GM13976 (cell line): ENCODE measurements at regions not wholly inside any gene's neighbourhood (a gene's known extent, or its start where the extent isn't known, plus 50 kb on each side); places are given as distances from the start of the nearest gene placed in this dataset.

Experiments
- DNase-seq: peaks from one replicate; pipeline ENCODE4 v3.0.0; 2012; ENCODE audit warnings: low spot score
- CTCF ChIP-seq: IDR thresholded peaks from 2 replicates; pipeline ENCODE4 v1.5.1; 2012; ENCODE audit warnings: borderline replicate concordance, mild to moderate bottlenecking; ENCODE audit not compliant: insufficient read depth; ENCODE audit errors: extremely low read depth, missing control alignments, control extremely low read depth
- in situ Hi-C: fragments of 300-500 bp; cut with MboI; formaldehyde crosslinking; loops from one replicate; pipeline ENCODE4 v1.12.0; 2022; ENCODE audit warnings: low sequenced_read_pairs, mixed read lengths, inconsistent platforms; ENCODE audit not compliant: unreplicated experiment

DNA sequence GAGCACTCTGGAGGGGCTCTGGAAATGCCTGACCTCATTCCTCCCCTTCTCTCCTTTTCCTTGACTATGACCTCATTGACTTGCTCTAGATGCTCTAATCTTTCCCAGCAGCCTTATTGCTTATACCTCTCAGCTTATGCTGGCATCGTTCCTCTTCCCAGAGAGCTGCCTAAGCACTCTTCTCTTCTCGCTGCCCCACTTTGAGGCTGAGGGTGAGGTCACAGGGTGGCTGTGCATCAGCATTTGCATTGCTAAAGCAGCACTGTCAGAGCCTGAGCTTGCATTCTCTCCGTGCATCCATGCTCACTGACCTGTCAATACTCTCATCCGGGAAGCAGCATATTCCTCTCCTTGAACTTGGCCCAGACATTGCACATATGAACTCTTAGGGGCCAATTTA is 96.4 kb upstream of the NTRK2 start:
- no peak for DNase-seq
- in situ Hi-C loops = no loop called here
- TF ChIP-seq CTCF = no peak

DNA sequence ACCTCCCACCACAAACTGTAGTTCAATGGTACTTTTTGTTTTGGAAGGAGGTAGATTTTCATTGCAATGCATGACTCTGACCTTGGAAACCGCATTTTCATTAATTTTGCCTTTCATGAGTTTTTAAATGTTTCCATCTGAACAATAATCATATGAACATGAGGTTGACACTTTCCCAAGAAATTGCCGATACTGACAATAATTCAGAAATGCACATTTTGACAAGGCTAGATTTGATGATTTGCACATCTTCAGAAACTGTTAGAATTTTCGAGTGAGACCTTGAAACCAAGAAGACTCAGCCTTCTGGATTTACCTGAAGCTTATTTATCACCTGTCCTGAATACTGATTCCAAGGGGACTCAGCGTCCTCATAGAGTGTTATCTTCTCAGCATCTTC is 93.8 kb upstream of the NTRK2 start:
- TF ChIP-seq CTCF = no peak

DNA sequence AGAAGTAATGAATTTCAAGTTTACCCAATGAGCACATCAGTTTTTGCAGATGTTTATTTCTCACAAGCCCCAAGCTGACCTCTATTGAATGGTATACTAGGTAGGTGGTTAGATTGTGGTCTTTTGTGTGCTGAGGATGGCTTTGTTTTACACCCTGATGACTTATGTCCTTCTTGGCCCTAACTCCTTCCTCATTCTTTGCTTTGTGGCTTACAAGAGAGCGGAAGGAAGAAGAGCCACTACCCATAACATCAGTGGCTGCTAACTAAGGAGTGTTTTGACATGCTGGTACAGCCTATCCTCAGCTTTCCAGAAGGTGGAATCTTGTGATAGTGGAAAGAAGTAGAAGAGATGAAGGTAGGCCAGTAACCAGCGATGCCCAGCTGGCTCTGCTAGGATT is 85.7 kb upstream of the NTRK2 start:
- no peak for TF ChIP-seq CTCF
- in situ Hi-C loops = no loop called here
- DNase-seq = no peak

More for the DNA sequence above, 93.8 kb upstream of the NTRK2 start:
- in situ Hi-C loops = no loop called here
- no peak for DNase-seq

DNA sequence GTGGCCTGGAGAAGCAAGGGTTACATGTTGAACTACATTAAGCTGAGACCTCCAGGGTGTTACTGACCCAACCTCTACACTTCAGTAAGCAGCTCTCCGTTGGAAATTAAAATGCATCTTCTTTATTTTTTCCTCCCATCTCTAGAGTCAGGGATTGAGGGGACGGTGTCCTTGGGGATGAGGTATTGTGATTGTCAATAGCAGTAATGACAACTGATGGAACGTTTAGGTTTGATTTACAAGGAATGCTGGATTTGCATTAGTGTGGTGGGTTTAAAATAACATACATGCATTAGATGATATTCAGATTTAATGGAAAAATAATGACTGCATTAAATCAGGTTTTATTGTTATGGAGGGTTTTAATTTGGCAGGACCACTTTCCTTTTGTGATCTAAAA is 82.9 kb upstream of the NTRK2 start:
- TF ChIP-seq CTCF = no peak
- in situ Hi-C loops = no loop called here
- DNase-seq = no peak

- in situ Hi-C loops = no loop called here
- DNase-seq = no peak
- TF ChIP-seq CTCF = no peak
These were observed 82.4 kb upstream of the NTRK2 start for GRCh38 chr9:84587153-84587552.

DNA sequence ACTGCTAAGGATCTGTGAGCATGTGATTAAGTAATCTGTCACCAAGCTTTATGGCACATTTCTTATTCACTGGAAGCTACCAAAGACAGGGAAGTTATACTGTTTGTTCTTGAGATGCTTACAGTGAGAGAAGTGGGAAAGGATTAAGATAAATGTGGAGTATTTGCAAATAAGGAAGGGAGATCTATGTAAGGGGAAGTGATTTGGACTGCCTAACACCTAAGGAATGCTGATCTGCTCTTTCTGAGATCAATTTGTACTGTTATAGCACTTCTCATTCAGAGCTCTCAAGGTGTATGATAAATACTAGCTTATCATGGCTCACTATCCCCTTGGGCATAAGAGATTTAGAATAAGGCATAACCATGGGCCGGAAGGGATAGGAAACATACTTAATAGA is 80.0 kb upstream of the NTRK2 start:
- in situ Hi-C loops = no loop called here
- DNase-seq = no peak
- no peak for TF ChIP-seq CTCF

- in situ Hi-C loops = no loop called here
- no peak for TF ChIP-seq CTCF
- DNase-seq = no peak
These were observed 78.8 kb upstream of the NTRK2 start for GRCh38 chr9:84590706-84591105.
